LHCN-M2 (cell line): ENCODE measurements at regions not wholly inside any gene's neighbourhood (a gene's known extent, or its start where the extent isn't known, plus 50 kb on each side); places are given as distances from the start of the nearest gene placed in this dataset.
"Not testable (repeated sequence)": the region's sequence is repeated elsewhere in the genome, so short reads cannot be mapped to it uniquely, and the experiment has no call there.

ENCODE experiments used
- DNase-seq: peaks from one replicate; pipeline ENCODE4 v3.0.0-alpha.2; 2012; ENCODE audit warnings: low read depth

DNA sequence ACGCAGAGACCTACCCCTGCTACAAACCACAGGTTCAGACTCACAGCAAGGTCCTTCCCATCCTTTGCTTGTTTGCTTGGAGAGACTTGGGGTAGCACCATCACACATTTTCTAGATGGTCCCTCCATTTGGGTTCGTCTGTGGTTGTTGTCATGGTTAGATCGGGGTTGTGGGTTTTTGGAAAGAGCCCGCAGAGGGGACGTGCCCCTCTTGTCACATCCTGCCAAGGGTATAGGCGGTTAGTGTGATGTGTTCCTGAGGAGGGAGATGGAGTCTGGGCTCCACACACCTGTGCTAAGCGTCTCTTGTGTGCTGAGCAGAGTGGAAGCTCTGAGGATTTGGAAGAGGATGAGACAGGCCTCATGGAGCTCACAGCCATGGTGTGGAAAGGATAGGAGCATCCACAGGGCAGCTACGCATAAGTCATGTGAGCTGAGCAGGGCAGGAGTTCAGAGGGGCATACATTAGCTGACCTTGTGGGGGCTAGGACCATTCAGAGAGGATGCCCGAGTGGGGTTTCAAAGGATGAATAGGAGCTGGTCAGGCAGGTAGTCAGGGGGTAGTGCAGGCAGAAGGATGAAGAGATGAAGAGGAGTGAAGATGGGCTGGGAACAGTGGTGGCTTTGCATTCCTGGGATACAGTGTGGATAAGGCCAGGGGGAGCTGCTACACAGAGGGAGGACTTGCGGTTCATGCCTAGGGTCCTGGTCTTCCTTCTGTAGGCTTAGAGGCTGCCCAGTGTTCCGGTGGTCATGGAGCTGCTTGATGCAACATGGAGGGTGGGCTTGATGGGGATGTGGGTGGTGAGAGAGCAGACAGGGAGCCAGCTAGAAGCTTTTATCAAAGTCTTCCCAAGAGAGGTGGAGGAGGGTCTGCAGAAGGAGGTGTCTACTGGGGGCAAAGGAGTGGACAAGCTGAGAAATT lies 62.9 kb downstream of the ACKR3 start:
- DNase-seq: no peak

DNA sequence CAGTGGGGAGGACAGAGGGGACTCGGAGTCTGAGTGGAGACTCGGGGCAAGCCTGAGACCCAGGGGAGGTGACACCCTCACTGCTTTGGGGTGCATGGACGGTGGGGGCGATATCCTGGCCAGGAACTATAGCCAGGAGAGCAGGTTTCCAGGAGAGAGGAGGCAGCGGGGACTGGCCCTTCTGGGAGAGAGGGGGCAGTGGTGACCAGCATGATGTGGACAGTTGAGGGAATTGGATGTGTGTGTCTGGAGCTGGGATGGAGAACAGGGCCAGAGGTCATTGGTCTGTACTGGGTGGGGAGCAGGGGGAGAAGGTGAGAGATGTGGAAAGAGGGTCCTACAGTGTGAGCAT lies 63.6 kb downstream of the ACKR3 start:
- DNase-seq: no peak

DNA sequence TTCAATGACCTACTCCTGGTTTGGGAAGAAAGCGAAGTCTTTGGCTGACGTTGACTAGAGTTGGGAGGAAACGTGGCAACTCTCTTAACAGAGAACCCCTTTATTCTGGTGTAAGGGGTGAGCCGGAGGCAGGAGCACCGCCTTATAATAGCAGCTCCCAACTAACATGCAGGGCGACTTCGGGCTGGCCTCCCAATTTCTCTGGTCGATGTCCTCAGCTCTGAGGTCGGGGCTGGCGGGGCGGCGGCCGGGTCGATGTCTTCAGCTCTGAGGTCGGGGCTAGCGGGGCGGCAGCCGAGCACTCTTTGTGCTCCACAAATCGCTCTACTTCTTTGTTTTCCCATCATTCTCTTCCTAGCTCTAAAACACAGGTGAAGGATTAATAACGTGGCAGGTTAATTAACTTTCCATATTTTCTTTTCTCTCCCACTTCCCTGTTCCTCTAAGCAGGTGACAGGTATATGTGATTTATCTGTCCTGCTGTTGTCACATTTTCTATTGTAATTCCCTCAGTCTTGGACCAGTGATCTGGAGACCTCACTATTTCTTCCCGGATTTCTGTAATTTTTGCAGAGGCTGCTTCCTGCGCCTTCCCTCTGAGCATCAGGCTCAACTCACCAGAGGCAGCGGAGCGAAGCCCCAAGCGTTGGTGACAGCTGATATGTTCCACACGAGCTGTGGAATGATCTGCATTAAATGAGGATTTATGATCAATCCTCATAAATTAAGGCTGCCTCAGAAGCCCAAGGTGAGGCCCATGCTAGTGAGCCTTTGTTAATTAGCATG lies 64.3 kb downstream of the ACKR3 start:
- DNase-seq: no peak

DNA sequence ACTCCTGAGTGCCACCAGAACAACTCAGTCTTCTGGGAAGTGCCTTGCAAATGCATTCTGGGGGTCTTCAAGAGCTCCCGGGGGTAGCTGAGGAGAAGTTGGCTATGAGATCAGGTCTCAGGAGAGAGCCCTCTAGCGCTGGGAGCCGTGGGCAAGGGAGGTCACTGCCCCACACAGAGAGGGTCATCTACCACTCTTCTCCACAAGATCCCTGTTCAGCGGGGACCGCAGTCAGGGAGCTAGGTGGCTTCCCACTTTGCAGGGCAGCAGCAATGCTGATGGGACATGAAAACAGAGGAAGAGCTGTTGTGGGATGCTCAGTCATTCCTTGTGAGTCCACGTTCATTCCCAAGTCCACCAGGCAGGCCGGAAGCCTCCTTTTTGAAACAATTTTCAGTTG lies 66.6 kb downstream of the ACKR3 start:
- DNase-seq: no peak

DNA sequence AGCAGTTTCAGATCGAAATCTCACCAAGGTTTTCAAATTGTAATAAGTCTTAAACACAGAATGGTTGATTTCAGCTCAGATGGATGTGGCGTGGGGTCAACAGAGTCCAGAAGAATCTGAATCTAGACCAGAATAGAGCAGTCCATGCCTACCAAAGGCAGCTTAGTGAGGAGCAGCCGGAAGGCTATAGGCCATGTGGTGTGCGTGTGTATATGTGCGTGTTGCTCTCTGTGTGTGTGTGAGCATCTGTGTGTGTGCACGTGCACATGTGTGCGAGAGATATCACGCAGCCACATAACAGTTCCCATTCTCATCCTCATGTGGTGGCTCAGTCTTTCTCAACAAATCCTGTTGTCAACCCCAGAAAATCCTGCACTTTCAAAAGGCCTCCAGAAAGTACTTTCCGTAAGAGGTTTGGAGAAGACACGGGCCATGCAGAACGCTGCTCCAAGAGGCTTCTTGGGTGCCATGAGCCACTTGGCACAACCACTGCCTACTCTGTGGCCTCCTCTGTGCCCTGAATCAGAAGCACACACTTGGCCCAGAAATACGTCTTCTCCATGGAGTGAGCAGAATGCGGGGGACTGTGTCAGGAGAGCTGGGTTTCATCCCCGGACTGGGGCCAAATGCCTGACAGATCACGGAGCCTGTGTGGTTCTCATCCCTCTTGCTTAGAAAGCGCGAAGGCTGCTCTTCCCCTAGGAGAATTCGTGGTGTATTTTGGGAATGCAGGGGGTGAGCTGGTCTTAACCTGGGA lies 67.3 kb downstream of the ACKR3 start:
- DNase-seq: no peak

DNA sequence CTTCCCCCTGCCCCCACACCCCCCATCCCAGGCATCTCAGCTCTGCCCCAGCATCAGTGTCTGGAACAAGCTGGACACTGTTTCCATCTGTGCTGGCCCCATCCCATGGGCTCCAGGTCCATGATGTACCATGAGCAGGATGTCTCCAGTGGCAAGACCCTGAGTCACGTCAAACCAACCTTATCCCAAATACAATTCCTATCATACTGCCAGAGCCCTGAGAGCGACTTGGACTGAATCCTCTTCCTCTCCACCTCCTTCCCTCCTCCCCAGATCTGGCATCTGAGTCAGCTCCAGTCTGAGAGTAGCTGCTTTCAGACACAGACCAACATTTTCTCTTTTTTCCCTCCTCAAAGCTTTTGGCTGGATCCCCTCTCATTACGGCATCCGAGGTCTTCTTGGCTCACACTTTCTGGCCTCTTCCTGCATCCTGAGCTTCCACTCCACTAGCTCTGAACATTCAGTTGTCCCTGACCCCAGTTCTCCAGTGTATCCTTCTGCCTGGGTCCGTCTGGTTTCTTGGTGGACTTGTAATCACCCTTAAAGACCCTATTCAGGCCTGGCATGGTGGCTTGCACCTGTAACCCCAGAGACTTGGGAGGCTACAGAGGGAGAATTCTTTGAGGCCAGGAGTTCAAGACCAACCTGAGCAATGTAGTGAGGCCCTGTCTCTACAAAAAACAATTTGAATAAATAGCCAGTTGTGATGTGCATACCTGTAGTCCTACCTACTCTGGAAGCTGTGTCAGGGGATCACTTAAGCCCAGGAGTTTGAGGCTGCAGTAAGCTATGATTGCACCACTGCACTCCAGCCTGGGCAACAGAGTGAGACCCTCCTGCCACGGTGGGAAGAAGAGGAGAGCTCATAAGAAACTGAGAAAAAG lies 68.3 kb downstream of the ACKR3 start:
- DNase-seq: no peak

DNA sequence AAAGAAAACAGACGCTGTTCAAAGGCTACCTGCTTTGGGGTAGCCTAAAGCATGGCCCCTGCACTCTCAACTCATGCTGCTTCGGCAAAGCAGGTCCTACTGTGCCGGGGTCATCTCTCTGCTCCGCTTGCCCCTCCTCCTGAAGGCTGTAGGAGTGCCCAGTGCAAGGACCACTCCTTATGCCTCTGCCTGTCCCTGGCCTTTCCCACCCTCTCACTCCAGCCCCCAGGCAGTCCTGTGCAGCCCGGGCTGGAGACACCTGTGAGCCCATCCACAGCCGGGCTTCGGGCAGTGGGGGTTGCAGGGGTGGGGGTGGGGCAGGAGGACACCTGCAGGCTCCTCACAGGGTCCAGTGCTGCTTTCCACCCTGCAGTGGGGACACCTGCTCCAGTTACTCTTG lies 69.1 kb downstream of the ACKR3 start:
- no peak for DNase-seq

DNA sequence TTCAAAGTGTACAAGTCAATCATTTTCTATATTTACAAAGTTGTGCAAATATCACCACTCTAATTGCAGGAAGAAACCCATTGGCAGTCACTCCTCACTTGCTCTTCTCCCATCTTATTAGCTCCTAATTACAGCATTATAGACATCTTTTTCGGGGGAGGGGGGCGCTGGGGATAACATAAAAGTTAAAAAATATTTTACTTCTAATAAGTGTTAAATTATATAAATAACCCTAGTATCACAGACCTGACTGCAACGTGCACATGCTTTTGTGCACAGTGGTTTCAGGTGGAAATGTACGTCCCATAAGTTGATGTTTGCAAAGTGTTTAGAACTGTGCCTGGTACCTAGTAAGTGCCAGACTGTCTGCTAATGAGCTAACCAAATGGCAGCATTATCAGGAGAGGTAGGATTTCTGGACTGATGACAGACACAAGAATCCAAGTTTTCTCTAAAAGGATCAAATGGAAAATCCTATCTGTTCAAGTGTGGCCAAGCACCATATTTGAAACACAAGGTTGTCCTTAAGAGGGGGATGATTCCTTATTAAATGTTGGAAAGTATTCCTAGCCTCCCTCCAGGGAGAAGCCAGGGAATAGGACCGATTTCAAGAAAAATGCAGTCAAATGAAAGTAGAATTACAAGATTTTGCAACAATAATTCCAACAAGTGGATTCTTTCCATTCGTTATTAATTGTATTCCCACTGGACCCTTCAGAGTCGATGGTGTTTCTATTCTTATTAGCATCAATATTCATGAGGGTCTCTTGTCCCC lies 70.0 kb downstream of the ACKR3 start:
- DNase-seq: no peak

DNA sequence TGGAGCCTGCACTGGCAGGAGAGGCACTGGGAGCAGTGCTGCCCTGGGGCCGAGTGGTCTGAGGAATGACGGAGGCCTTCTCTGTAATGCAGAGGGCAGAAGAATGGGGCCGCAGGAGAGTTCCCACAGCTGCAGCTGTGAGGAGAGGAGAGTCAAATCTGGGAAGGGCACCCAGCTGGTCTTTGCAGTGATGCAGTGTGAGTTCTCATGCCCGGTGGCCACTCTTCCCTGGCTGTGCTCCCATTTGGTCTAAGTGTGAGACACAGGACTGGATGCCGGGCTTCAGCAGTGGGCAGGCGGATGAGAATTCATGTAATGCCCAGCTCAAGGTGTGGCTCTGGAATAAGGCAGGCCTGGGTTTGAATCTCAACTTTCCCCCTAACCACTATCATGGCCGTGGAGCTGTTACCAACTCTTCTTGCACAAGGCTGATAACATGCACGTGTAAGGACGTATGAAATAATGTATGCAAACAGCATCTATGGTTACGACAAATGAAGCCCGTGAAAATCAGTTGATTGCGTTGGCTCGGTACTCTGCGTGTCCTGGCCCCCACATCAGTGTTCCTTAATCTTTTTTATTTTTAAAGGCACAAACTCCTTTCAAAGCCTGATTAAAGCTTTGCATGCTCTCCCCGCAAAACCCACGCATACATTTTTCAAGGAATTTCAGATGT lies 71.6 kb downstream of the ACKR3 start:
- DNase-seq: no peak

DNA sequence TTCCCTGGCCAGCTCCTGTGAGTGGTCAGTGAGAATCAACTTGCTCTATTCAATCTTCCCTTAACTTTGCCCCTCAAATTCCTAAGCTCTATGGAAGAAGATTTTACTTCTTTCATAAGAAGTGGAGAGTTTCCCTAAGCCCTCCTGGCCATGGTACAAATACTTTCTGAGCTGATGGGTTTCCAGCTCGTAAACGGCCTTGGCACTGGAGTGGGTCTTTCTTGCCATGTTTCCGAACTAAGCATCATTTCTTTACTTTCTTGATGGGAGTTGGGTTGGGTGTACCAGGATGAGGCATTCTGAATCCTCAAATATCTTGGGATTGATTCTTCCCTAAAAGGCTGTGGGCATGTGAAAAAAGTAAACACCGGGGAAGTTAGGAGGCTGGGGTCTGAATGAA lies 72.5 kb downstream of the ACKR3 start:
- DNase-seq: no peak

DNA sequence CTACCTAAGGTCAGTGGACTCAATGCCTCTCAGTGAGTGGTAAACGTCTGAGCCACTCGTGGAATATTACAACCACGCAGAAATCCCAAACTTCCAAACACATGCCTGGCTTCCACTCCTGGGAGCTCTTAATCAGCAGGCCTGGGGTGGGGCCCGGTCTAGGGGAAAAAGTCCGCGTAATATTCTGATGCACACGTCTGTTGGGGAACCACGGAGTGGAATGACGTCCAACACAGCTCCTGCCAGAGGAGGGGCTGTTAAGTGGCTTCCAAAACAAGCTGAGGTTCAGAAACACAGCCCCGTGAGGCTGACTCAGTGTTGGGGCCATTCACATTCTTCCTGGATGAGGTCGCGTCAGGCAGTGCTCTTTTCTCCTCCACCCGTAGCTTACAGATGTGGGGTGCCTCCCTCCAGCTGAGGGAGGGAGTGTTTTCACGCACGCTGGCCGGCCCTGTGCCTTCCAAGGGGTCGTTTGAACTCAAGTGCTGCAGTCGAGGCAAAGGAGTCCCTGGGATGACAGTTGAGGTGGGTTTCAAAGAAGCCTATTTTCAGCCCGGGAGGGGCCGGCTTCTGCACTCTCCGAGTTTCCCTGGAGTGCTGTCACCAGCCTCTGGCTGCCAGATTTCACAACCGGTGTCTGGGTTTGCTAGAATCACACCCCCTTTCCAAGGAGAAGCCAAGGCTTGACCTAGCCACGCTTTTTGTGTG lies 73.1 kb downstream of the ACKR3 start:
- peak; percentile 89 for DNase-seq

DNA sequence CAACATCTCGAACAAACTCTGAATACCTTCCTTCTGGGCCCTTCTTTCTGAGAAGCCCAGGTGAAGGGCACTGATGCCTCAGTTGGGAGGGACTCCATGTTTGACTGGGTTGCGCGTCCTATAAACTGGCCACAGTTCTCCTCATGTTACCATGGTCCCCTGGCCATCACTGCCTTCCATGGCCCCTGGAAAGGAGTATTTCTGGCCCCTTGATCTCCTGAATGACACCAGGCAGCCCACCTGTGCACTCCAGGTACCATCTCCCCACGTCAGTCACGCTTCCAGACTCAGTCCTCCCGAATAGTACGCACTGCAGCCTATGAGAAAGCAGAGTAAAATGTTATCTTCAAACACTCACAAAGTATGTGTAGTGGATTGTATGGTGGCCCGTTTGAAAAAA lies 73.9 kb downstream of the ACKR3 start:
- DNase-seq: no peak

DNA sequence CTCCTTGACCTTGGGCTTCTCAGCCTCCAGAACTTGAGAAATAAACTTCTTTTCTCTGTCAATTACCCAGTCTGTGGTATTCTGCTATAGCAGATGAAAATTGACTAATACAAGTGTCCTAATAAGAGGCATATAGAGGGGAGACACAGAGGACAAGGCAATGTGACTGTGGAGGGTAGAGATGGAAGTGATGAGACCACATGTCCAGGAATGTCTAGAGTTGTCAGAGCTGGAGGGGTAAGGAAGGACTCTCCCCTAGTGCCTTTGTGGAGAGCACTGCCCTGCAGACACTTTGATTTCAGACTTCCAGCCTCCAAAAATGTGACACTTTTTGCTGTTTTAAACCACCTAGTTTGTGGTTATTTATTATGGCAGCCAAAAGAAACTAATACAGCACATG lies 74.4 kb downstream of the ACKR3 start:
- no peak for DNase-seq

DNA sequence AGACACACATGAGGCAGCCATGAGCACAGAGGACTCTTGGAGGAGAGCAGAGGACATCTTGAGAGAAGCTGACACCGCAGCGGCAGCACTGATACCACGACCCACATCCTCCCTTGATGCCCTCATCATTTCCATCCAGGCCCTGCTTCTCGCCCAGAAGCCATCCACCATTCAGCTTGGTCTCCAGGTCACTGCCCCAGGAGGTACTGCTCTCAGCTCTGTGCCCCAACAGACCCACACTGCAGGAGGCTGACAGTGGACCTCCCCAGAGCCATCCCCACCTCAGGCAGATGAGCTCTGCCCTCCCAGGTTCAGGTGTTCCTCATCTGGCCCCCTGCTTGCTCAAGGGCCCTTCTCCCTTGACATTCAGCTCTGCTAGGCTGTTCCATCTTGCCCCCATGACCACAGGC lies 74.9 kb downstream of the ACKR3 start:
- no peak for DNase-seq

DNA sequence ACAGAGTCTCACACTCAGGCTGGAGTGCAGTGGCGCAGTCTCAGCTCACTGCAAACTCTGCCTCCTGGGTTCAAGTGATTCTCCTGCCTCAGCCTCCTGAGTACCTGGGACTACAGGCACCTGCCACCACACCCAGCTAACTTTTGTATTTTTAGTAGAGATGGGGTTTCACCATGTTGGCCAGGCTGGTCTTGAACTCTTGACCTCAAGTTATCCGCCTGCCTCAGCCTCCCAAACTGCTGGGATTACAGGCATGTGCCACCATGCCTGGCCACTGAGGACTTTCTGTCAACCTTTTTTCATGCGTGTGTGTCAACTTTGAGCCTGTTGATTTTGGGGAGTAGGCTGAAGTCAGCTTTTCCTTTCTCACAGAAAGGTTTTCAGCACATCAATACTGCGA lies 75.5 kb downstream of the ACKR3 start:
- DNase-seq: not testable (repeated sequence)

DNA sequence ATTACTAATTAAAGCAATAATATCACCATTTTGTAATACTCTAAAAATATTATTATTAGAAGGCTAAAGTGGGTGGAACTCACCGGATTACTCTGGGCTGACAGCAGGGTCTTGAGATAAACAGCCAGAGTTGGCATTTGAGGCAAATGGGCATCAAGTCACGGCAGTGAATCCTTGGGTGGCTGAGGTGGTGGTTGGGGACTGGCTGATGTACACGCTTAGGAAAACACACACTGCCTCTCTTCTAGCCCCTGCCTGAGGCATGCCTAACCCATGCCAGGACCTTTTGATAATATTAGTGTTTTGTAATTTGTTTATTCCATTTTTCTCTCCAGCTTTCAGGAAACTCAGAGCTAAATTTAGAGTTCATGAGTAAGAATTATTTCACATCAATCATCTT lies 76.8 kb downstream of the ACKR3 start:
- DNase-seq: no peak

DNA sequence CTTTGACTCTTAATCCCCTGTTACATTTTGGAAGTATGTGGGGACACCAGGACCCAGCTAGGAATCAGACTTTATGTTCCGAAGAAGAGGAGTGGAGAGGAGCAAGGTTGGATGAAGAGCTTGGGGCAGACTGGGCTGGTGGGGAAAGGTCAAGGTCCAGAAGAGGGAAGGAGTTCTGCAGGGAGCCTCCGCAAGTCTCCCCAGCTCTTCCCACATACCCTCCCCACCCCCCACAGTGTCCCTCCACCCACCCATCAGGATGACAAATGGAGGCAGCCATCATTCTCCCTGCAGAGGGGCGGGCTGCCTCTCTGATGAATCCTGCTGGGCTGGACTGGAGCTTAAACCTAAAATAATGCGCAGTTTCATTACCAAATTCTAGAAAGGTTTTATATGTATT lies 77.2 kb downstream of the ACKR3 start:
- no peak for DNase-seq

DNA sequence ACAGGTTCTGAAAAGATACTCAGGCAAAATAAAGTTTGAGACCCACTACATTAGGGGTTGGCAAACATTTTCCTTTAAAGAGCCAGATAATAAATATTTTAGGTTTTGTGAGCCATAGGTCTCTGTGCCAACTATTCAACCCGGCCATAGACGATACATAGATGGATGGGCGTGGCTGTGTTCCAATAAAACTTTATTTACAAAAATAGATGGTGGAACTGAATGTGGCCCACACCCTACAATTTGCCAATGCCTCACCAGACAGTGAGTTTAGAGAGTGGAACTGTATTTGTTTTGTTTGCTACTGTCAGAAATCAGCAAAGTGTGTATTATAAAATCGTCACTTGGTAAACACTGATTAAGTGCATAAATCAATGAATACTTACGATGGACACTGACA lies 78.0 kb downstream of the ACKR3 start:
- no peak for DNase-seq

DNA sequence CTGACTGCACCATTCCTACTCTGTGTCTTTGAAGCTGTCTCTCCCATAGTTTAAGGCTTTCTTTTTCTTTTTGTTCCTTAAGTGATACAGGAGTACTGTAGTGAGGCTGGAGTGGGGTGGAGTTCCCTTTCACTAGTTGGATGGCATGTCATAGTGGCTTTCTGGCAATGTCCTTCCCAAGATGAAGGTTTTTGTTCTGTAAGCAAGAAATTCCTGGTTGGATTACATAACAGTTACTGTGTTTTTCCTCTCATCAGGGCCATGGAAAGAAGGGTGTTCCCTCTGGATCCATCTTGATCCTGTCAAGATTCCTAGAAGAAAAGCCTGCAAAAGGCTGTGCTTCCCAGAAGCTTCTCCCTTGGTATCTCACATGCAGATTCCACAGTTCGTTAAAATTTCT lies 84.2 kb downstream of the ACKR3 start:
- no peak for DNase-seq
